Spleen (tissue), 7 donors: ENCODE measurements at regions not wholly inside any gene's neighbourhood (a gene's known extent, or its start where the extent isn't known, plus 50 kb on each side); places are given as distances from the start of the nearest gene placed in this dataset.

ENCODE experiments used
- CTCF ChIP-seq, 11 experiments: fragments of 200-600 bp in 7 of 11; fragments of 450-650 bp in 4 of 11; sonication (generic) in 4 of 11; IDR thresholded peaks in 8 of 11; conservative IDR thresholded peaks in 3 of 11; 1 replicate in 7 of 11; 2 replicates in 4 of 11; pipeline versions ENCODE4 v1.4.0 to v1.8.0; 2016 to 2021; ENCODE audit warnings: antibody characterized with exemption in 11 of 11, inconsistent platforms in 4 of 11, mild to moderate bottlenecking in 1 of 11
- POLR2A ChIP-seq, 3 donors: fragments of 450-650 bp; IDR thresholded peaks; one replicate each; pipeline ENCODE4 v1.5.1; 2017; ENCODE audit warnings: antibody characterized with exemption in 3 of 3, mild to moderate bottlenecking in 1 of 3
- POLR2AphosphoS5 ChIP-seq, 3 donors: sonication (generic); formaldehyde crosslinking; IDR thresholded peaks; one replicate each; pipeline ENCODE4 v1.5.1; 2017; ENCODE audit warnings: antibody characterized with exemption in 3 of 3
- donor health status: DM: no; HTN: no; CAD: no; lungs with moderate emphysema.
- donor health status: DM: no; HTN: no; CAD: no.
- donor health status: DM: no; HTN: no; CAD: no.

- TF ChIP-seq CTCF (IDR thresholded peaks at IDR 0.05 in 8 of 11, conservative IDR thresholded peaks at IDR 0.05 in 3 of 11) = no peak
- TF ChIP-seq POLR2A (IDR thresholded peaks at IDR 0.05) = no peak
- no peak for TF ChIP-seq POLR2AphosphoS5 (IDR thresholded peaks at IDR 0.05)
These were observed 1444.3 kb upstream of the ADGRB3 start for GRCh38 chr6:67190733-67191132.
